Astrocyte of the cerebellum (primary cell): ENCODE measurements at regions not wholly inside any gene's neighbourhood (a gene's known extent, or its start where the extent isn't known, plus 50 kb on each side); places are given as distances from the start of the nearest gene placed in this dataset.

ENCODE experiments used
- DNase-seq: peaks from one replicate; pipeline ENCODE4 v3.0.0-alpha.2; 2011; ENCODE audit warnings: low read depth
- H3K4me3 ChIP-seq: 2 replicates; pipeline ENCODE4 v1.5.1; 2011; ENCODE audit warnings: mild to moderate bottlenecking, low read depth, low read length, moderate library complexity
- CTCF ChIP-seq: IDR thresholded peaks from 2 replicates; pipeline ENCODE4 v1.5.1; 2012; ENCODE audit warnings: low read length, low read depth, moderate library complexity, mild to moderate bottlenecking; ENCODE audit errors: missing control alignments
- in situ Hi-C: cut with HindIII; loops from 2 replicates; pipeline ENCODE4 v1.10.0; 2017; ENCODE audit warnings: low sequenced_read_pairs

- H3K4me3 ChIP-seq = no peak overlapping the region
- no peak for DNase-seq
- in situ Hi-C loops = no loop called here
- no peak for TF ChIP-seq CTCF
Observed at GRCh38 chr16:80356365-80356764, 184.4 kb upstream of the DYNLRB2 start.

GRCh38 chr16:80355335-80355734, 185.5 kb upstream of the DYNLRB2 start:
- no peak for TF ChIP-seq CTCF
- no peak overlapping the region for H3K4me3 ChIP-seq
- no peak for DNase-seq
- in situ Hi-C loops = no loop called here

DNA sequence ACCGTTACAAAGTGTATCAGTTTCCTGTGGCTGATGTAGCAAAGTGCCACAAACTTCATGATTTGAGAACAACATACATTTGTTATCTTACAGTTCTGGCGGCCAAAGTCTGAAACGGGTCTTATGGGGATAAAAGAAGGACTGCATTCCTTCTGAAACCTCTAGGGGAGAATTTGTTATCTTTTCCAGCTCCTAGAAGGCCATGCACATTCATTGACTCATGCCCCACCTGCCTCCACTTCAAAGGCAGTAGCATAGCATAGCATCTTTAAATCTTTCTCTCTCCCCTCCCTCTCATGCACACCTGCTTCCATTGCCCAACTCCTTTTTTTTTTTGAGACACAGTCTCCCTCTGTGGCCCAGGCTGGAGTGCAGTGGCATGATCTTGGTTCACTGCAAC, 190.7 kb upstream of the DYNLRB2 start:
- no peak for TF ChIP-seq CTCF
- H3K4me3 ChIP-seq = no peak overlapping the region
- DNase-seq = no peak
- in situ Hi-C loops = no loop called here

DNA sequence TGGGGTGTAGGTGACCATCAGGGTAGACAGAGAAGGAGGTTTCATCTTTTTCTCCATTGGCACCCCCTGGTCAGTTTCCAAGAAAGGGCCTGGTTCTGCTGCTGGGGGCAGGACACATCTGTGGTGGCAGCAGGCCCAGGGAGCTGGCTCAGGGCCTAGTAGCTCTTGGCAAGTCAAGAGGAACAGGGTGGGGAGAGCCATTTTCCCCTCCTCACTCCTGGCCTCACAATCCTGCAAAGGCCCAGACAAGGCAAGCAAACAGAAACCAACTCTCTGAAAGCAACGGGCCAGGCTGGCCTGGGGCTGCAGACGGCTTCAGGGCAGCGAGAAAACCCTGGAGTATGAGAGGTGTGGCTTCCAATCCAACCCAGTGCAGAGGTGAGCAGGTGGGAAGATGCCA, 192.9 kb upstream of the DYNLRB2 start:
- no peak overlapping the region for H3K4me3 ChIP-seq
- TF ChIP-seq CTCF = no peak
- in situ Hi-C loops = no loop called here
- no peak for DNase-seq

DNA sequence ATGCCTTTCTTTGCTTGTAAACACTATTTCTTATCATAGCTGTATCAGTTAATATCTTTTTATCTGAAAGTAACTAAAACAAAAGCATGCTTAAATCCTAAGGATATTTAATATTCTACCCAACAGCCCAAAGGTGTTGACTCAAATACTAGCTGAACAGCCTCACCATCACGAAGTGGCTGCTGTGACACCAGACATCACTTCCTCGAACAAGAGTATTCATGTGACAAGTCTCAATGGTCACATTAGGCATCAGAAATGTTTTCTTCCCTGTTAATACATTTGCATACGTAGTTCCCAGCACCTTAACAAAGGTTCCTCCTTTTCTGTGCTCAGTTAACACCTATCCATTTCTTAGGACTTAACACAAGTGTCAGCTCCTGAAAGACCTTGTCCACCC, 193.8 kb upstream of the DYNLRB2 start:
- DNase-seq = no peak
- no peak for TF ChIP-seq CTCF
- in situ Hi-C loops = no loop called here
- H3K4me3 ChIP-seq = no peak overlapping the region

DNA sequence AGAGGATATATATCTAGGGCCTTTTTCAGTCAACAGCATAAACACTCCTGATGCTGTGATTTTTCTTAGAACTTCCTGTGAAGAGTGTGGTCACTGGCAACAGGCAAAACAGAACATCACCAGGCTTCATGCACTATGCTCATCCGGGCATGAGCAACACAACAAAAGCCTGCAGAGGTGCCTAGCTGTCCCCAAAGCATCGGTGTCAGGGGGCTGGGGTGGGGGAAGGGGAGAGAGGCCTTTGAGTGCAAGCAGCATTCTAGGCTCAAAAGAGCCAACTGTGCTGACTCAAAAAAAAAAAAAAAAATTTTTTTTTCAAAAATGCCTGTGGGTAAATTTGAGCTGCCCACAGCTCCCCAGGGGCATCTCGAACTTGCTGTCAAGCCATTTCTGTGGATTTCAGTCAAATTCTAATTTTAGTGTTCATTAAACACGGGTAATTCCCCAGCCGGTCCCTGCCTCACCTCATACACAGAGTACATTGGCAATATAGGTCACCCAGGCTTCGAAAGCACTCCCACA, 194.6 kb upstream of the DYNLRB2 start:
- no peak overlapping the region for H3K4me3 ChIP-seq
- in situ Hi-C loops = no loop called here
- DNase-seq = peak; percentile 24
- no peak for TF ChIP-seq CTCF

GRCh38 chr16:80345701-80346100, 195.1 kb upstream of the DYNLRB2 start:
- H3K4me3 ChIP-seq = no peak overlapping the region
- TF ChIP-seq CTCF = no peak
- no peak for DNase-seq
- in situ Hi-C loops = no loop called here
